ENCODE measurements at regions not wholly inside any gene's neighbourhood (a gene's known extent, or its start where the extent isn't known, plus 50 kb on each side); places are given as distances from the start of the nearest gene placed in this dataset.

DNA sequence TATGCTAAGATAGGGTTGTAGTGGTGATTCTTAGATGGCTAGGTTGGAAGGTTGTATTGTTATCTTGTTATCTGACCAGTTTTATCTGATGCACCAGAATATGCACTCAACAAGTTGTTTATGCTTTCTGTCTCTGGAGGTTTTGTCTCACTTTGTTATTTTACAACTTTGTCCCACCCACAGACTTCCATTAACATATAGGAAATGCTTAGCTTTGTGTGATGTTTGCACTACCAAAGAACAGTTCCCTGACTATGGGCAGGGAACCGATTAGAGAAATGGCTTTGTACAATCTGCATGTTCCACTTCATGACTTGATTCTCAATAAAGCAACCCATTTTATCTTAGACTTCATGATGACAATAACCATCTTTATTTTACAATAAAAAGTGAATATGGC lies 160.6 kb upstream of the CDH20 start:
- TF ChIP-seq, protein P1, sequence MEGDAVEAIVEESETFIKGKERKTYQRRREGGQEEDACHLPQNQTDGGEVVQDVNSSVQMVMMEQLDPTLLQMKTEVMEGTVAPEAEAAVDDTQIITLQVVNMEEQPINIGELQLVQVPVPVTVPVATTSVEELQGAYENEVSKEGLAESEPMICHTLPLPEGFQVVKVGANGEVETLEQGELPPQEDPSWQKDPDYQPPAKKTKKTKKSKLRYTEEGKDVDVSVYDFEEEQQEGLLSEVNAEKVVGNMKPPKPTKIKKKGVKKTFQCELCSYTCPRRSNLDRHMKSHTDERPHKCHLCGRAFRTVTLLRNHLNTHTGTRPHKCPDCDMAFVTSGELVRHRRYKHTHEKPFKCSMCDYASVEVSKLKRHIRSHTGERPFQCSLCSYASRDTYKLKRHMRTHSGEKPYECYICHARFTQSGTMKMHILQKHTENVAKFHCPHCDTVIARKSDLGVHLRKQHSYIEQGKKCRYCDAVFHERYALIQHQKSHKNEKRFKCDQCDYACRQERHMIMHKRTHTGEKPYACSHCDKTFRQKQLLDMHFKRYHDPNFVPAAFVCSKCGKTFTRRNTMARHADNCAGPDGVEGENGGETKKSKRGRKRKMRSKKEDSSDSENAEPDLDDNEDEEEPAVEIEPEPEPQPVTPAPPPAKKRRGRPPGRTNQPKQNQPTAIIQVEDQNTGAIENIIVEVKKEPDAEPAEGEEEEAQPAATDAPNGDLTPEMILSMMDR (conservative IDR thresholded peaks at IDR 0.05 in 1 of 2, IDR thresholded peaks at IDR 0.05 in 1 of 2; ENCODE audit: low read depth in 1 of 2, low read length in 2 of 2): no peak
- no peak for TF ChIP-seq EZH2 (IDR thresholded peaks at IDR 0.05; ENCODE audit: low read length, missing control alignments)

All from fibroblast of lung (primary cell).